GM21576 (cell line): ENCODE measurements at regions not wholly inside any gene's neighbourhood (a gene's known extent, or its start where the extent isn't known, plus 50 kb on each side); places are given as distances from the start of the nearest gene placed in this dataset.

Source experiments
- ATAC-seq: cut with Tn5 transposase; IDR thresholded peaks from one replicate; pipeline ENCODE4 v1.9.1; 2021; ENCODE audit warnings: mild to moderate bottlenecking, moderate library complexity; ENCODE audit not compliant: unreplicated experiment

GRCh38 chr20:24111858-24112257 lies 123.3 kb upstream of the GGTLC1 start:
- ATAC-seq: no peak

- no peak for ATAC-seq
These were observed 121.0 kb upstream of the GGTLC1 start for GRCh38 chr20:24109537-24109936.

GRCh38 chr20:24109008-24109407 lies 120.4 kb upstream of the GGTLC1 start:
- no peak for ATAC-seq

- no peak for ATAC-seq
These were observed 120.0 kb upstream of the GGTLC1 start for GRCh38 chr20:24108581-24108980.

GRCh38 chr20:24106801-24107445 lies 118.3 kb upstream of the GGTLC1 start:
- ATAC-seq: no peak

- no peak for ATAC-seq
These were observed 117.7 kb upstream of the GGTLC1 start for GRCh38 chr20:24106150-24106800.

- no peak for ATAC-seq
These were observed 114.3 kb upstream of the GGTLC1 start for GRCh38 chr20:24102749-24103333.

- no peak for ATAC-seq
These were observed 113.7 kb upstream of the GGTLC1 start for GRCh38 chr20:24102290-24102689.

GRCh38 chr20:24100370-24101011 lies 111.9 kb upstream of the GGTLC1 start:
- ATAC-seq: peak; percentile 88

GRCh38 chr20:24098886-24099285 lies 110.3 kb upstream of the GGTLC1 start:
- ATAC-seq: no peak

- no peak for ATAC-seq
These were observed 109.1 kb upstream of the GGTLC1 start for GRCh38 chr20:24097506-24098245.

- no peak for ATAC-seq
These were observed 108.4 kb upstream of the GGTLC1 start for GRCh38 chr20:24096864-24097450.

- no peak for ATAC-seq
These were observed 107.7 kb upstream of the GGTLC1 start for GRCh38 chr20:24096264-24096663.

- ATAC-seq: no peak
These were observed 107.2 kb upstream of the GGTLC1 start for GRCh38 chr20:24095756-24096155.

- no peak for ATAC-seq
These were observed 106.7 kb upstream of the GGTLC1 start for GRCh38 chr20:24095303-24095702.

GRCh38 chr20:24089576-24089975 lies 101.0 kb upstream of the GGTLC1 start:
- ATAC-seq: no peak

- no peak for ATAC-seq
These were observed 97.5 kb upstream of the GGTLC1 start for GRCh38 chr20:24086121-24086520.

- ATAC-seq: no peak
These were observed 95.7 kb upstream of the GGTLC1 start for GRCh38 chr20:24084281-24084680.

- ATAC-seq: no peak
These were observed 92.5 kb upstream of the GGTLC1 start for GRCh38 chr20:24081077-24081476.

- ATAC-seq: no peak
These were observed 91.3 kb upstream of the GGTLC1 start for GRCh38 chr20:24079661-24080412.
